Loucy (cell line): ENCODE measurements at regions not wholly inside any gene's neighbourhood (a gene's known extent, or its start where the extent isn't known, plus 50 kb on each side); places are given as distances from the start of the nearest gene placed in this dataset.

Experiments used
- H2AFZ ChIP-seq: fragments of 200-600 bp; sonication (generic); 2 replicates; pipeline ENCODE4 v1.6.0; 2016; ENCODE audit warnings: antibody characterized with exemption, mild to moderate bottlenecking, low read length, moderate library complexity
- H3F3A ChIP-seq: fragments of 200-600 bp; 2 replicates; pipeline ENCODE4 v1.6.0; 2016; ENCODE audit warnings: antibody characterized with exemption, low read depth, mild to moderate bottlenecking
- H3K27me3 ChIP-seq: fragments of 200-600 bp; sonication (generic); 2 replicates; pipeline ENCODE4 v1.6.1; 2014; ENCODE audit warnings: low read length, mild to moderate bottlenecking; ENCODE audit not compliant: insufficient read depth, poor library complexity, severe bottlenecking
- H3K36me3 ChIP-seq: fragments of 200-600 bp; sonication (generic); 2 replicates; pipeline ENCODE4 v1.6.1; 2016; ENCODE audit warnings: low read length; ENCODE audit not compliant: insufficient read depth
- H3K4me1 ChIP-seq: fragments of 200-600 bp; sonication (generic); 2 replicates; pipeline ENCODE4 v1.5.1; 2014; ENCODE audit warnings: low read length, mild to moderate bottlenecking; ENCODE audit not compliant: insufficient read depth, poor library complexity, severe bottlenecking
- H3K4me2 ChIP-seq: fragments of 200-600 bp; sonication (generic); 2 replicates; pipeline ENCODE4 v1.6.0; 2014; ENCODE audit warnings: antibody characterized with exemption, low read length, low read depth, mild to moderate bottlenecking; ENCODE audit not compliant: poor library complexity, severe bottlenecking
- H3K4me3 ChIP-seq: fragments of 200-600 bp; sonication (generic); 2 replicates; pipeline ENCODE4 v1.5.1; 2014; ENCODE audit warnings: low read length, mild to moderate bottlenecking, mixed read lengths; ENCODE audit not compliant: poor library complexity, severe bottlenecking
- H3K79me2 ChIP-seq: fragments of 200-600 bp; sonication (generic); 2 replicates; pipeline ENCODE4 v1.6.1; 2014; ENCODE audit warnings: low read length; ENCODE audit not compliant: insufficient read depth
- H3K9ac ChIP-seq: fragments of 200-600 bp; sonication (generic); 2 replicates; pipeline ENCODE4 v1.6.0; 2014; ENCODE audit warnings: mild to moderate bottlenecking, low read depth, low read length, moderate library complexity; ENCODE audit not compliant: poor library complexity, severe bottlenecking
- H3K9me2 ChIP-seq: fragments of 200-600 bp; sonication (generic); replicated peaks from 2 replicates; pipeline ENCODE4 v1.6.1; 2016; ENCODE audit warnings: low read depth, low read length, mixed read lengths
- H3K9me3 ChIP-seq: fragments of 200-600 bp; sonication (generic); 2 replicates; pipeline ENCODE4 v1.6.1; 2014; ENCODE audit warnings: mild to moderate bottlenecking, antibody characterized with exemption, low read length, low read depth; ENCODE audit not compliant: insufficient read depth
- H4K20me1 ChIP-seq: fragments of 200-600 bp; sonication (generic); 2 replicates; pipeline ENCODE4 v1.6.0; 2014; ENCODE audit warnings: antibody characterized with exemption, low read length, mild to moderate bottlenecking; ENCODE audit not compliant: insufficient read depth, poor library complexity, severe bottlenecking
- EZH2phosphoT487 ChIP-seq: fragments of 200-600 bp; IDR thresholded peaks from 2 replicates; pipeline ENCODE4 v1.6.1; 2018; ENCODE audit warnings: antibody characterized with exemption, mild to moderate bottlenecking, moderate library complexity, borderline replicate concordance
- TF ChIP-seq, protein P1 (sequence below): fragments of 200-600 bp; sonication (generic); conservative IDR thresholded peaks from 2 replicates; pipeline ENCODE4 v1.5.1; 2014; ENCODE audit warnings: mild to moderate bottlenecking, antibody characterized with exemption, low read length

DNA sequence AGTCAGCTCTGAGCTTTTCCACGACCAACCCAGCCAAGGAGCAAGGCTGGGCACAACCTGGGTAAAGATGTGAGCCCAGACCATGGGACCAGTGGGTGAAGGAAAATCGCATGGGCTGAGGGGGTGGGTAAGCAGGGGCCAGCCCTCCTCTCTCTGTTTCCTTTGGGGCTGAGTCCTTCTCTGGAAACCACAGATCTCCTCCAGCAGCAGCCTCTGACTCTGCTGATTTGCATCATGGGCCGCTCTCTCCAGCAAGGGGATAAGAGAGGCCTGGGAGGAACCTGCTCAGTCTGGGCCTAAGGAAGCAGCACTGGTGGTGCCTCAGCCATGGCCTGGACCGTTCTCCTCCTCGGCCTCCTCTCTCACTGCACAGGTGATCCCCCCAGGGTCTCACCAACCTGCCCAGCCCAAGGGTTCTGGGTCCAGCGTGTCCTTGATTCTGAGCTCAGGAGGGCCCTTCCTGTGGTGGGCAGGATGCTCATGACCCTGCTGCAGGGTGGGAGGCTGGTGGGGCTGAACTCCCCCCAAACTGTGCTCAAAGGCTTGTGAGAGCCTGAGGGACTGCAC, 67.8 kb downstream of the GGTLC2 start:
- H3K9me2 ChIP-seq: no peaks in the 10 kb centered on the region
- H3F3A ChIP-seq: no peaks in the 10 kb centered on the region
- H3K79me2 ChIP-seq: no peaks in the 10 kb centered on the region
- no peaks in the 10 kb centered on the region for H3K36me3 ChIP-seq
- H3K4me1 ChIP-seq: peaks cover 47% of the 10 kb centered on the region
- H3K4me2 ChIP-seq: peak overlapping the region; percentile 54
- H4K20me1 ChIP-seq: no peaks in the 10 kb centered on the region
- no peaks in the 10 kb centered on the region for H3K27me3 ChIP-seq
- no peak overlapping the region for H3K9ac ChIP-seq
- no peak overlapping the region for H2AFZ ChIP-seq
- no peak for TF ChIP-seq EZH2phosphoT487
- TF ChIP-seq, protein P1, sequence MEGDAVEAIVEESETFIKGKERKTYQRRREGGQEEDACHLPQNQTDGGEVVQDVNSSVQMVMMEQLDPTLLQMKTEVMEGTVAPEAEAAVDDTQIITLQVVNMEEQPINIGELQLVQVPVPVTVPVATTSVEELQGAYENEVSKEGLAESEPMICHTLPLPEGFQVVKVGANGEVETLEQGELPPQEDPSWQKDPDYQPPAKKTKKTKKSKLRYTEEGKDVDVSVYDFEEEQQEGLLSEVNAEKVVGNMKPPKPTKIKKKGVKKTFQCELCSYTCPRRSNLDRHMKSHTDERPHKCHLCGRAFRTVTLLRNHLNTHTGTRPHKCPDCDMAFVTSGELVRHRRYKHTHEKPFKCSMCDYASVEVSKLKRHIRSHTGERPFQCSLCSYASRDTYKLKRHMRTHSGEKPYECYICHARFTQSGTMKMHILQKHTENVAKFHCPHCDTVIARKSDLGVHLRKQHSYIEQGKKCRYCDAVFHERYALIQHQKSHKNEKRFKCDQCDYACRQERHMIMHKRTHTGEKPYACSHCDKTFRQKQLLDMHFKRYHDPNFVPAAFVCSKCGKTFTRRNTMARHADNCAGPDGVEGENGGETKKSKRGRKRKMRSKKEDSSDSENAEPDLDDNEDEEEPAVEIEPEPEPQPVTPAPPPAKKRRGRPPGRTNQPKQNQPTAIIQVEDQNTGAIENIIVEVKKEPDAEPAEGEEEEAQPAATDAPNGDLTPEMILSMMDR: no peak
- no peak overlapping the region for H3K4me3 ChIP-seq
- no peaks in the 10 kb centered on the region for H3K9me3 ChIP-seq

- Histone ChIP-seq H3K4me2 (peak overlapping the region; percentile 54), H3K9me2 (no peaks in the 10 kb centered on the region), H4K20me1 (no peaks in the 10 kb centered on the region), H3K9ac (no peak overlapping the region), H3K27me3 (no peaks in the 10 kb centered on the region), H2AFZ (no peak overlapping the region), H3K4me1 (peaks cover 53% of the 10 kb centered on the region), H3K79me2 (no peaks in the 10 kb centered on the region), H3F3A (no peaks in the 10 kb centered on the region), H3K4me3 (no peak overlapping the region), H3K9me3 (no peaks in the 10 kb centered on the region), H3K36me3 (no peaks in the 10 kb centered on the region)
- no peak for TF ChIP-seq EZH2phosphoT487
- TF ChIP-seq, protein P1: no peak
These were observed 68.4 kb downstream of the GGTLC2 start for GRCh38 chr22:22712666-22713365.

DNA sequence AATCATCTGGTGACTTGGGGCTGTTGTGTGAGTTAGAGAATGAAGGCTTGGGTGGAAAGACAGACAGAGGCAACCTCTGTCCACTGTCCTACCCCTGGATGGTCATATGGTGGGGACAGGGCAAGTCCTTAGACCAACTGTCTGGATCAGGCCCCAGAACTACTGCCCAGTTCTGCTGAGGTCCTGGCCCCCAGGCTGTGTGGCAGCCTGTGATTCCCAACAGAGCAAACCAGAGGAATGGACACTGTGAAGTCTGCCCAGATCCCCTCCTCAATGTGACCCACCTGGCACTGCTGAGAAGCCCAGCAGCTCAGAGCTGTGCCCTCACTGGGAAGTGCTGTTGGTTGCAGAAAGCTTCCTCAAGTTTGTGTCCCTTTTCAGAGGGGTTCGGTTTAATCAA, 69.0 kb downstream of the GGTLC2 start:
- Histone ChIP-seq H3K79me2 (no peaks in the 10 kb centered on the region), H3K4me3 (no peak overlapping the region), H3F3A (no peaks in the 10 kb centered on the region)

More for the DNA sequence above, 69.0 kb downstream of the GGTLC2 start:
- H3K4me1 ChIP-seq: peaks cover 59% of the 10 kb centered on the region
- H2AFZ ChIP-seq: no peak overlapping the region
- no peaks in the 10 kb centered on the region for H3K36me3 ChIP-seq
- no peak overlapping the region for H3K4me2 ChIP-seq
- no peaks in the 10 kb centered on the region for H4K20me1 ChIP-seq
- H3K9me3 ChIP-seq: no peaks in the 10 kb centered on the region
- no peaks in the 10 kb centered on the region for H3K9me2 ChIP-seq
- no peaks in the 10 kb centered on the region for H3K27me3 ChIP-seq
- TF ChIP-seq EZH2phosphoT487: no peak
- TF ChIP-seq, protein P1: no peak
- H3K9ac ChIP-seq: no peak overlapping the region
